H9 (cell line): ENCODE measurements at regions not wholly inside any gene's neighbourhood (a gene's known extent, or its start where the extent isn't known, plus 50 kb on each side); places are given as distances from the start of the nearest gene placed in this dataset.

Experiments used
- DNase-seq: peaks from one replicate; pipeline ENCODE4 v3.0.0-alpha.2; 2017
- H2AFZ ChIP-seq: one replicate; pipeline ENCODE4 v1.6.1; 2013; ENCODE audit warnings: mild to moderate bottlenecking, low read length, control low read depth, moderate library complexity
- H2AK5ac ChIP-seq: 2 replicates; pipeline ENCODE4 v1.6.1; 2013; ENCODE audit warnings: low read length, control low read depth, mixed read lengths; ENCODE audit not compliant: insufficient read length
- H2BK120ac ChIP-seq: one replicate; pipeline ENCODE4 v1.6.1; 2013; ENCODE audit warnings: low read depth, mild to moderate bottlenecking, low read length, control low read depth, inconsistent platforms; ENCODE audit not compliant: poor library complexity, severe bottlenecking
- H2BK12ac ChIP-seq: 2 replicates; pipeline ENCODE4 v1.6.1; 2013; ENCODE audit warnings: low read length, control low read depth, mixed read lengths, low read depth; ENCODE audit not compliant: insufficient read length
- H2BK15ac ChIP-seq: 2 replicates; pipeline ENCODE4 v1.6.1; 2013; ENCODE audit warnings: low read depth, low read length, control low read depth
- H2BK20ac ChIP-seq: one replicate; pipeline ENCODE4 v1.6.1; 2013; ENCODE audit warnings: low read depth, mild to moderate bottlenecking, low read length, control low read depth, inconsistent platforms; ENCODE audit not compliant: poor library complexity, severe bottlenecking
- H2BK5ac ChIP-seq: 2 replicates; pipeline ENCODE4 v1.6.1; 2013; ENCODE audit warnings: low read length, control low read depth, mixed read lengths; ENCODE audit not compliant: insufficient read length
- H3K14ac ChIP-seq: 2 replicates; pipeline ENCODE4 v1.6.1; 2013; ENCODE audit warnings: low read length, control low read depth; ENCODE audit not compliant: insufficient read depth
- H3K18ac ChIP-seq: 2 replicates; pipeline ENCODE4 v1.6.1; 2013; ENCODE audit warnings: low read depth, mild to moderate bottlenecking, mixed read lengths, low read length, control low read depth; ENCODE audit not compliant: insufficient read length
- H3K23ac ChIP-seq: 2 replicates; pipeline ENCODE4 v1.6.1; 2013; ENCODE audit warnings: low read length, control low read depth, mixed read lengths, low read depth; ENCODE audit not compliant: insufficient read length
- H3K23me2 ChIP-seq: 2 replicates; pipeline ENCODE4 v1.6.1; 2013; ENCODE audit warnings: low read depth, mild to moderate bottlenecking, mixed read lengths, low read length, control low read depth; ENCODE audit not compliant: insufficient read length, poor library complexity, severe bottlenecking
- H3K27ac ChIP-seq: 2 replicates; pipeline ENCODE4 v1.5.1; 2013; ENCODE audit warnings: low read length, control low read depth, mixed read lengths, low read depth; ENCODE audit not compliant: insufficient read length
- H3K27me3 ChIP-seq: 2 replicates; pipeline ENCODE4 v1.6.1; 2013; ENCODE audit warnings: low read length, control low read depth, inconsistent platforms; ENCODE audit not compliant: insufficient read depth
- H3K4ac ChIP-seq: 2 replicates; pipeline ENCODE4 v1.6.1; 2013; ENCODE audit warnings: low read depth, mild to moderate bottlenecking, control low read depth, inconsistent platforms, low read length, moderate library complexity
- H3K4me1 ChIP-seq: 2 replicates; pipeline ENCODE4 v1.6.1; 2013; ENCODE audit warnings: low read length, control low read depth, inconsistent platforms; ENCODE audit not compliant: insufficient read depth
- H3K4me2 ChIP-seq: 2 replicates; pipeline ENCODE4 v1.6.1; 2013; ENCODE audit warnings: low read length, control low read depth, mixed read lengths; ENCODE audit not compliant: insufficient read length, insufficient read depth
- H3K56ac ChIP-seq: 2 replicates; pipeline ENCODE4 v1.6.1; 2013; ENCODE audit warnings: low read depth, mild to moderate bottlenecking, mixed read lengths, low read length, control low read depth; ENCODE audit not compliant: insufficient read length
- H3K79me1 ChIP-seq: 2 replicates; pipeline ENCODE4 v1.6.1; 2013; ENCODE audit warnings: low read depth, mild to moderate bottlenecking, moderate library complexity, low read length, control low read depth, inconsistent platforms; ENCODE audit not compliant: insufficient read depth, poor library complexity, severe bottlenecking
- H3K79me2 ChIP-seq: 2 replicates; pipeline ENCODE4 v1.6.1; 2013; ENCODE audit warnings: low read length, control low read depth, inconsistent platforms; ENCODE audit not compliant: insufficient read depth
- H3K9ac ChIP-seq: 2 replicates; pipeline ENCODE4 v1.6.1; 2013; ENCODE audit warnings: low read length, control low read depth, mixed read lengths; ENCODE audit not compliant: insufficient read length; ENCODE audit errors: extremely low read depth
- H3K9me3 ChIP-seq: one replicate; pipeline ENCODE4 v1.6.1; 2013; ENCODE audit warnings: low read depth, low read length, inconsistent platforms; ENCODE audit not compliant: control insufficient read depth
- H3T11ph ChIP-seq: one replicate; pipeline ENCODE4 v1.6.1; 2013; ENCODE audit warnings: mild to moderate bottlenecking, low read length, control low read depth, inconsistent platforms
- H4K20me1 ChIP-seq: one replicate; pipeline ENCODE4 v1.6.1; 2013; ENCODE audit not compliant: control insufficient read depth, insufficient read length, insufficient read depth
- H4K5ac ChIP-seq: 2 replicates; pipeline ENCODE4 v1.6.1; 2013; ENCODE audit warnings: low read depth, mild to moderate bottlenecking, mixed read lengths, low read length, control low read depth; ENCODE audit not compliant: insufficient read length
- H4K8ac ChIP-seq: replicated peaks from 2 replicates; pipeline ENCODE4 v1.6.1; 2013; ENCODE audit warnings: low read length, control low read depth, mixed read lengths, low read depth; ENCODE audit not compliant: insufficient read length
- H4K91ac ChIP-seq: 2 replicates; pipeline ENCODE4 v1.6.1; 2013; ENCODE audit warnings: low read depth, mild to moderate bottlenecking, moderate library complexity, mixed read lengths, low read length, control low read depth; ENCODE audit not compliant: insufficient read length
- H3K27ac Mint-ChIP-seq, 3 experiments: 2 replicates in 2 of 3; 3 replicates in 1 of 3; pipeline ENCODE4 v1.8.0; 2020 to 2021; ENCODE audit warnings: mixed read lengths in 3 of 3, mild to moderate bottlenecking in 1 of 3, moderate library complexity in 1 of 3
- H3K27me3 Mint-ChIP-seq: 2 replicates; pipeline ENCODE4 v1.8.0; 2021; ENCODE audit warnings: low read depth, mild to moderate bottlenecking, moderate library complexity, mixed read lengths
- H3K36me3 Mint-ChIP-seq, 3 experiments: 2 replicates in 2 of 3; 3 replicates in 1 of 3; pipeline ENCODE4 v1.8.0; 2020 to 2021; ENCODE audit warnings: low read depth in 3 of 3, mixed read lengths in 3 of 3; ENCODE audit not compliant: insufficient read depth in 1 of 3
- H3K4me1 Mint-ChIP-seq, 2 experiments: 2 replicates each; pipeline ENCODE4 v1.8.0; 2020; ENCODE audit warnings: mixed read lengths in 2 of 2
- H3K4me3 Mint-ChIP-seq, 2 experiments: 2 replicates in 1 of 2; 3 replicates in 1 of 2; pipeline ENCODE4 v1.8.0; 2020 to 2021; ENCODE audit warnings: mild to moderate bottlenecking in 2 of 2, mixed read lengths in 2 of 2, moderate library complexity in 1 of 2
- H3K9me3 Mint-ChIP-seq, 2 experiments: 2 replicates in 1 of 2; 3 replicates in 1 of 2; pipeline ENCODE4 v1.8.0; 2020; ENCODE audit warnings: mild to moderate bottlenecking in 2 of 2, mixed read lengths in 2 of 2, moderate library complexity in 1 of 2
- WGBS: extraction: QIAGEN DNeasy Blood & Tissue Kit; methylation state at CpG from one replicate; pipeline ENCODE4 v1.1.7; 2013; ENCODE audit warnings: missing lambda C conversion rate, low lambda C conversion rate, mixed read lengths; ENCODE audit not compliant: insufficient read length; ENCODE audit errors: extremely low coverage; 5-methylcytosine and 5-hydroxymethylcytosine counted together
- TF ChIP-seq, protein P1 (sequence below): fragments of 200-600 bp; sonication (generic); conservative IDR thresholded peaks from 3 replicates; pipeline ENCODE4 v1.8.0; 2021; ENCODE audit warnings: antibody characterized with exemption, mild to moderate bottlenecking

GRCh38 chr10:81179324-81179723, 641.6 kb downstream of the SH2D4B start:
- Mint-ChIP-seq H3K4me1 (peaks cover 5 to 6% of the 10 kb centered on the region in 2 experiments; a peak in 3 of 4 replicates), H3K4me3 (no peak overlapping the region), H3K36me3 (peaks cover 0 to 23% (median 9%) of the 10 kb centered on the region in 3 experiments; a peak in 5 of 7 replicates), H3K27me3 (no peaks in the 10 kb centered on the region), H3K9me3 (peaks cover 7 to 13% of the 10 kb centered on the region in 2 experiments; a peak in 4 of 5 replicates), H3K27ac (peak overlapping the region in 1 of 3 experiments; percentile 49; a peak in 2 of 7 replicates)
- Histone ChIP-seq H2AFZ (peak overlapping the region; percentile 25), H3K23ac (no peak overlapping the region), H4K8ac (no peak overlapping the region), H4K91ac (no peak overlapping the region), H3K27ac (no peak overlapping the region), H3K9me3 (no peaks in the 10 kb centered on the region), H2AK5ac (no peak overlapping the region), H3K79me2 (no peaks in the 10 kb centered on the region), H3K4me1 (no peaks in the 10 kb centered on the region; the same call in 1 of the 2 replicates), H2BK120ac (no peak overlapping the region), H3K4ac (no peak overlapping the region), H3K56ac (no peak overlapping the region), H3K79me1 (no peaks in the 10 kb centered on the region), H4K5ac (no peak overlapping the region), H3K9ac (no peak overlapping the region), H2BK5ac (no peak overlapping the region), H2BK15ac (no peak overlapping the region), H3K18ac (no peak overlapping the region), H3K23me2 (no peaks in the 10 kb centered on the region), H4K20me1 (no peaks in the 10 kb centered on the region), H3T11ph (no peak overlapping the region), H2BK20ac (no peak overlapping the region), H2BK12ac (no peak overlapping the region), H3K14ac (no peak overlapping the region), H3K4me2 (no peak overlapping the region), H3K27me3 (no peaks in the 10 kb centered on the region)
- DNase-seq, result no peak
- no CpG with 5 or more reads among the region's 3 CpGs for WGBS
- TF ChIP-seq, protein P1, sequence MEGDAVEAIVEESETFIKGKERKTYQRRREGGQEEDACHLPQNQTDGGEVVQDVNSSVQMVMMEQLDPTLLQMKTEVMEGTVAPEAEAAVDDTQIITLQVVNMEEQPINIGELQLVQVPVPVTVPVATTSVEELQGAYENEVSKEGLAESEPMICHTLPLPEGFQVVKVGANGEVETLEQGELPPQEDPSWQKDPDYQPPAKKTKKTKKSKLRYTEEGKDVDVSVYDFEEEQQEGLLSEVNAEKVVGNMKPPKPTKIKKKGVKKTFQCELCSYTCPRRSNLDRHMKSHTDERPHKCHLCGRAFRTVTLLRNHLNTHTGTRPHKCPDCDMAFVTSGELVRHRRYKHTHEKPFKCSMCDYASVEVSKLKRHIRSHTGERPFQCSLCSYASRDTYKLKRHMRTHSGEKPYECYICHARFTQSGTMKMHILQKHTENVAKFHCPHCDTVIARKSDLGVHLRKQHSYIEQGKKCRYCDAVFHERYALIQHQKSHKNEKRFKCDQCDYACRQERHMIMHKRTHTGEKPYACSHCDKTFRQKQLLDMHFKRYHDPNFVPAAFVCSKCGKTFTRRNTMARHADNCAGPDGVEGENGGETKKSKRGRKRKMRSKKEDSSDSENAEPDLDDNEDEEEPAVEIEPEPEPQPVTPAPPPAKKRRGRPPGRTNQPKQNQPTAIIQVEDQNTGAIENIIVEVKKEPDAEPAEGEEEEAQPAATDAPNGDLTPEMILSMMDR, result no peak
